ENCODE measurements at regions not wholly inside any gene's neighbourhood (a gene's known extent, or its start where the extent isn't known, plus 50 kb on each side); places are given as distances from the start of the nearest gene placed in this dataset.

GRCh38 chr1:101344745-101345144 is 107.9 kb downstream of the S1PR1 start:
- TF ChIP-seq CTCF (IDR thresholded peaks at IDR 0.05) (no peak), POLR2A (IDR thresholded peaks at IDR 0.05) (no peak), POLR2AphosphoS5 (IDR thresholded peaks at IDR 0.05) (no peak)

All from gastroesophageal sphincter (tissue), 3 donors.